Stomach (tissue), 4 donors: ENCODE measurements at regions not wholly inside any gene's neighbourhood (a gene's known extent, or its start where the extent isn't known, plus 50 kb on each side); places are given as distances from the start of the nearest gene placed in this dataset.

Experiments
- CTCF ChIP-seq, 7 experiments: fragments of 450-650 bp in 4 of 7; fragments of 200-600 bp in 3 of 7; sonication (generic) in 3 of 7; IDR thresholded peaks; one replicate each; pipeline ENCODE4 v1.5.1; 2016 to 2019; ENCODE audit warnings: antibody characterized with exemption in 7 of 7, control low read depth in 2 of 7, mild to moderate bottlenecking in 1 of 7
- EP300 ChIP-seq: sonication (generic); formaldehyde crosslinking; IDR thresholded peaks from one replicate; pipeline ENCODE4 v1.6.1; 2017; ENCODE audit warnings: antibody characterized with exemption
- POLR2A ChIP-seq, 4 donors: fragments of 450-650 bp; IDR thresholded peaks; one replicate each; pipeline ENCODE4 v1.6.1; 2016; ENCODE audit warnings: antibody characterized with exemption in 4 of 4, control low read depth in 2 of 4, mild to moderate bottlenecking in 1 of 4, moderate library complexity in 1 of 4
- POLR2AphosphoS5 ChIP-seq, 3 donors: sonication (generic); formaldehyde crosslinking; IDR thresholded peaks; one replicate each; pipeline ENCODE4 v1.6.1; 2016; ENCODE audit warnings: antibody characterized with exemption in 3 of 3

DNA sequence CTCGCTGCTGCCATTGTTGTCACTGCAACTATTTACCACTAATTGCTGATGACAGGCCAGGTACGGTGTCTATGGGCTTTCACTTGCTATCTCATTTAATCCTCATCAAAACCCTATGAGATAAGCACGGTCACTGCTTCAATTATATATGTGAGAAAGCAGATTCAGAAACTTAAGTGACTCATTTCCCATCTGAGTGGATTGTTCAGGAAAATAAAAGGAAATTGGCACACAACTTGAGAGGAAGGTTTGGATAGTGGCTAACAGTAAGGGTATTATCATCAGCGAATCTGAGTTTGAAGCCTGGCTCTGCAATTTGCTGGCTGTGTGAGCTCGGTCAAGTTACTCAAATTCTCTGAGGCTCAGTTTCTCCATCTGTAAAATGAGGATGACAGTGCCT is 196.0 kb downstream of the KCNS3 start:
- TF ChIP-seq POLR2A (IDR thresholded peaks at IDR 0.05), result no peak
- no peak for TF ChIP-seq CTCF (IDR thresholded peaks at IDR 0.05)
- TF ChIP-seq POLR2AphosphoS5 (IDR thresholded peaks at IDR 0.05), result no peak
- no peak for TF ChIP-seq EP300
